ENCODE measurements at regions not wholly inside any gene's neighbourhood (a gene's known extent, or its start where the extent isn't known, plus 50 kb on each side); places are given as distances from the start of the nearest gene placed in this dataset. TPM values are rescaled to one million over a fixed set of nuclear protein-coding genes. Genes with fewer than 3 reads are reported as not detected.
A peak's percentile ranks its signal among the peaks of the same experiment; 100 is the strongest.

GRCh38 chr12:118922405-118922804 is 58.9 kb upstream of the SRRM4 start:
- WGBS, 2 donors, result 30 to 48% methylated on average over 2 of the region's 2 CpGs
- Histone ChIP-seq H3K36me3 (ENCODE audit: control insufficient read depth in 4 of 4, insufficient read depth in 4 of 4, low read length in 4 of 4) (no peaks in the 10 kb centered on the region), H3K9me3 (ENCODE audit: control insufficient read depth in 4 of 4, insufficient read depth in 3 of 4, low read length in 3 of 4) (no peaks in the 10 kb centered on the region), H3K4me1 (ENCODE audit: control insufficient read depth in 5 of 5, insufficient read depth in 5 of 5, low read length in 5 of 5) (peaks cover 0 to 12% (median 0%) of the 10 kb centered on the region in 5 donors), H3K9ac (ENCODE audit: insufficient read depth in 1 of 2, low read length in 2 of 2) (no peak overlapping the region), H3K4me3 (no peak overlapping the region), H3K27me3 (ENCODE audit: control insufficient read depth in 3 of 3, insufficient read depth in 3 of 3, low read length in 2 of 3) (no peaks in the 10 kb centered on the region), H3K27ac (ENCODE audit: low read depth in 1 of 2, low read length in 1 of 2) (no peak overlapping the region)
- ATAC-seq (ENCODE audit: insufficient read depth, low FRiP score), result no peak
- no peak for TF ChIP-seq CTCF (IDR thresholded peaks at IDR 0.05; ENCODE audit: control extremely low read depth, extremely low read depth)
- DNase-seq, result peak in 2 of 3 donors; percentile 11 to 43

GRCh38 chr12:118925407-118925806 is 55.9 kb upstream of the SRRM4 start:
- no peak for TF ChIP-seq CTCF (IDR thresholded peaks at IDR 0.05; ENCODE audit: control extremely low read depth, extremely low read depth)
- no peak overlapping the region for H3K27ac ChIP-seq (ENCODE audit: low read depth in 1 of 2, low read length in 1 of 2)
- ATAC-seq (ENCODE audit: insufficient read depth, low FRiP score), result no peak
- 11 to 34% methylated on average over 1 of the region's 1 CpG for WGBS, 2 donors
- H3K9me3 ChIP-seq (ENCODE audit: control insufficient read depth in 4 of 4, insufficient read depth in 3 of 4, low read length in 3 of 4), result no peaks in the 10 kb centered on the region
- H3K9ac ChIP-seq (ENCODE audit: insufficient read depth in 1 of 2, low read length in 2 of 2), result no peak overlapping the region
- no peaks in the 10 kb centered on the region for H3K27me3 ChIP-seq (ENCODE audit: control insufficient read depth in 3 of 3, insufficient read depth in 3 of 3, low read length in 2 of 3)
- DNase-seq, result peak in 1 of 3 donors; percentile 18
- no peaks in the 10 kb centered on the region for H3K36me3 ChIP-seq (ENCODE audit: control insufficient read depth in 4 of 4, insufficient read depth in 4 of 4, low read length in 4 of 4)
- no peak overlapping the region for H3K4me3 ChIP-seq
- peaks cover 0 to 12% (median 0%) of the 10 kb centered on the region in 5 donors for H3K4me1 ChIP-seq (ENCODE audit: control insufficient read depth in 5 of 5, insufficient read depth in 5 of 5, low read length in 5 of 5)

GRCh38 chr12:118925826-118926225 is 55.5 kb upstream of the SRRM4 start:
- WGBS, 2 donors, result 52 to 64% methylated on average over 3 of the region's 3 CpGs
- no peak overlapping the region for H3K9ac ChIP-seq (ENCODE audit: insufficient read depth in 1 of 2, low read length in 2 of 2)
- H3K27ac ChIP-seq (ENCODE audit: low read depth in 1 of 2, low read length in 1 of 2), result no peak overlapping the region
- H3K4me1 ChIP-seq (ENCODE audit: control insufficient read depth in 5 of 5, insufficient read depth in 5 of 5, low read length in 5 of 5), result peaks cover 0 to 12% (median 0%) of the 10 kb centered on the region in 5 donors
- peak; percentile 63 to 93 (median 86) for DNase-seq
- no peaks in the 10 kb centered on the region for H3K36me3 ChIP-seq (ENCODE audit: control insufficient read depth in 4 of 4, insufficient read depth in 4 of 4, low read length in 4 of 4)
- H3K9me3 ChIP-seq (ENCODE audit: control insufficient read depth in 4 of 4, insufficient read depth in 3 of 4, low read length in 3 of 4), result no peaks in the 10 kb centered on the region
- H3K4me3 ChIP-seq, result no peak overlapping the region
- H3K27me3 ChIP-seq (ENCODE audit: control insufficient read depth in 3 of 3, insufficient read depth in 3 of 3, low read length in 2 of 3), result no peaks in the 10 kb centered on the region
- TF ChIP-seq CTCF (IDR thresholded peaks at IDR 0.05; ENCODE audit: control extremely low read depth, extremely low read depth), result no peak
- ATAC-seq (ENCODE audit: insufficient read depth, low FRiP score), result no peak

Small RNAs in the stretch of these regions (small RNA-seq; reads per million reads assigned to genes)
- gene RF00428 (ENCODE audit: low replicate concordance), result not detected
- gene RNA5SP374 (ENCODE audit: low replicate concordance), result not detected

Data from lung (tissue), 12 donors.